PC-9 (cell line): ENCODE measurements at regions not wholly inside any gene's neighbourhood (a gene's known extent, or its start where the extent isn't known, plus 50 kb on each side); places are given as distances from the start of the nearest gene placed in this dataset.

ENCODE experiments used
- CTCF ChIP-seq: fragments of 200-600 bp; sonication (generic); conservative IDR thresholded peaks from 2 replicates; pipeline ENCODE4 v1.6.1; 2017; ENCODE audit warnings: mixed run types, antibody characterized with exemption, mild to moderate bottlenecking, moderate library complexity
- EZH2 ChIP-seq: fragments of 200-600 bp; sonication (generic); IDR thresholded peaks from 2 replicates; pipeline ENCODE4 v1.8.0; 2017; ENCODE audit warnings: antibody characterized with exemption, low read depth

- TF ChIP-seq CTCF (no peak), EZH2 (no peak)
These were observed 257.5 kb downstream of the GADD45G start for GRCh38 chr9:89862316-89862715.
